K562 (cell line): ENCODE measurements at regions not wholly inside any gene's neighbourhood (a gene's known extent, or its start where the extent isn't known, plus 50 kb on each side); places are given as distances from the start of the nearest gene placed in this dataset.

Experiments
- ATAC-seq: fragments of 200-7000 bp; cut with Tn5 transposase; 3 replicates; pipeline ENCODE4 v1.9.1; 2020; ENCODE audit warnings: moderate library complexity
- BruUV-seq: library from RNA; stranded (reverse); fragments of 400-500 nt; replicated peaks from 2 replicates; lab custom pipeline; 2021; lab: Mats Ljungman, UMichigan
- CTCF ChIA-PET: fragments of 300-600 bp; formaldehyde crosslinking; extraction: SDS; loops from one replicate; lab custom pipeline; 2021; ENCODE audit warnings: low intra/inter-chr PET ratio; lab: Yijun Ruan, JAX
- POLR2A ChIA-PET: fragments of 300-600, 350-650 bp; sonication (Branson Sonifier 250); formaldehyde crosslinking; extraction: SDS; loops from one replicate; lab custom pipeline; 2021; ENCODE audit warnings: antibody characterized with exemption, inconsistent platforms; lab: Yijun Ruan, JAX
- DNase-seq, 4 experiments: peaks; one replicate each; pipeline versions ENCODE4 v3.0.0 to v3.0.0-alpha.2; 2011 to 2018; ENCODE audit warnings: low spot score in 3 of 4, mixed read lengths in 3 of 4; ENCODE audit errors: extremely low read depth in 1 of 4
- FAIRE-seq: peaks from 2 replicates; lab custom pipeline; 2011; peaks lifted over from hg19 to GRCh38; lab: Jason Lieb, UNC
- H2AFZ ChIP-seq: 2 replicates; pipeline ENCODE4 v1.6.0; 2011; ENCODE audit warnings: low read depth, low read length, control low read depth, inconsistent platforms
- H3K27ac ChIP-seq: fragments of 200-600 bp; 3 replicates; pipeline ENCODE4 v1.8.0; 2011; ENCODE audit warnings: low read depth, mild to moderate bottlenecking, control low read depth, inconsistent platforms, low read length, moderate library complexity, mixed read lengths; ENCODE audit errors: extremely low read depth
- H3K27me3 ChIP-seq, 2 experiments: fragments of 300-600 bp in 1 of 2; 2 replicates in 1 of 2; 3 replicates in 1 of 2; pipeline versions ENCODE4 v1.6.0 to v1.8.0; 2011; ENCODE audit warnings: inconsistent platforms in 2 of 2, low read length in 2 of 2, mild to moderate bottlenecking in 1 of 2, mixed read lengths in 1 of 2, moderate library complexity in 1 of 2; ENCODE audit not compliant: control insufficient read depth in 2 of 2, insufficient read depth in 2 of 2
- H3K36me3 ChIP-seq: fragments of 300-600 bp; 3 replicates; pipeline ENCODE4 v1.8.0; 2011; ENCODE audit warnings: mild to moderate bottlenecking, low read length, inconsistent platforms; ENCODE audit not compliant: control insufficient read depth, insufficient read depth
- H3K4me1 ChIP-seq, 2 experiments: fragments of 200-600 bp in 1 of 2; replicated peaks in 1 of 2; 2 replicates in 1 of 2; 3 replicates in 1 of 2; pipeline versions ENCODE4 v1.5.1 to v1.8.0; 2011; ENCODE audit warnings: inconsistent platforms in 2 of 2, low read length in 2 of 2, mild to moderate bottlenecking in 1 of 2, mixed read lengths in 1 of 2, moderate library complexity in 1 of 2; ENCODE audit not compliant: control insufficient read depth in 2 of 2, insufficient read depth in 2 of 2
- H3K4me2 ChIP-seq: 2 replicates; pipeline ENCODE4 v1.6.1; 2011; ENCODE audit warnings: low read length, control low read depth, inconsistent platforms, mixed read lengths; ENCODE audit not compliant: insufficient read depth
- H3K4me3 ChIP-seq: fragments of 200-600 bp; sonication (generic), shearing (Covaris generic); 2 replicates; pipeline ENCODE4 v1.5.1; 2016; ENCODE audit warnings: control low read depth, inconsistent platforms
- H3K79me2 ChIP-seq: fragments of 200-600 bp; 3 replicates; pipeline ENCODE4 v1.8.0; 2011; ENCODE audit warnings: low read length, inconsistent platforms; ENCODE audit not compliant: control insufficient read depth, insufficient read depth
- H3K9ac ChIP-seq, 2 experiments: 2 replicates each; pipeline versions ENCODE4 v1.6.0 to v1.6.1; 2011; ENCODE audit warnings: low read depth in 2 of 2, low read length in 2 of 2, control low read depth in 1 of 2, inconsistent platforms in 1 of 2, mild to moderate bottlenecking in 1 of 2, mixed read lengths in 1 of 2; ENCODE audit not compliant: insufficient read depth in 1 of 2
- H3K9me1 ChIP-seq: one replicate; pipeline ENCODE4 v1.6.0; 2011; ENCODE audit warnings: inconsistent platforms, mild to moderate bottlenecking, low read length, moderate library complexity; ENCODE audit not compliant: control insufficient read depth, insufficient read depth
- H3K9me3 ChIP-seq: replicated peaks from 2 replicates; pipeline ENCODE4 v1.5.1; 2011; ENCODE audit warnings: low read depth, low read length, inconsistent platforms; ENCODE audit not compliant: control insufficient read depth, insufficient read depth
- H4K20me1 ChIP-seq: replicated peaks from 2 replicates; pipeline ENCODE4 v1.6.1; 2011; ENCODE audit warnings: low read length, inconsistent platforms, mixed read lengths; ENCODE audit not compliant: control insufficient read depth, insufficient read depth
- CBFA2T2 ChIP-seq: fragments of 450-650 bp; conservative IDR thresholded peaks from 2 replicates; pipeline ENCODE4 v1.6.1; 2017; ENCODE audit warnings: mild to moderate bottlenecking
- ESRRB ChIP-seq: fragments of 250-450 bp; sonication (Bioruptor Pico); IDR thresholded peaks from 2 replicates; pipeline ENCODE4 v1.5.0; 2020; ENCODE audit warnings: mild to moderate bottlenecking, moderate library complexity, borderline replicate concordance
- FOSL1 ChIP-seq: fragments of 200-800 bp; sonication (Bioruptor generic); conservative IDR thresholded peaks from 2 replicates; pipeline ENCODE4 v1.6.1; 2016; ENCODE audit warnings: missing genetic modification characterization, missing compliant biosample characterization
- FOXK2 ChIP-seq, 2 experiments: fragments of 450-650 bp; IDR thresholded peaks in 1 of 2; conservative IDR thresholded peaks in 1 of 2; 2 replicates each; pipeline ENCODE4 v1.6.1; 2016; ENCODE audit warnings: low read depth in 2 of 2, mild to moderate bottlenecking in 1 of 2
- GATA2 ChIP-seq: sonication (generic); formaldehyde crosslinking; IDR thresholded peaks from 2 replicates; pipeline ENCODE4 v1.4.0; 2020; ENCODE audit warnings: mild to moderate bottlenecking, missing genetic modification reagents
- NR2C2 ChIP-seq, 2 experiments: fragments of 200-800 bp in 1 of 2; sonication (Bioruptor generic) in 1 of 2; sonication (generic) in 1 of 2; formaldehyde crosslinking in 1 of 2; IDR thresholded peaks; 2 replicates each; pipeline versions ENCODE4 v1.6.1 to v1.8.0; 2016 to 2022; ENCODE audit warnings: mild to moderate bottlenecking in 1 of 2, missing compliant biosample characterization in 1 of 2, missing genetic modification characterization in 1 of 2, missing genetic modification reagents in 1 of 2
- PCBP1 ChIP-seq: fragments of 200-400 bp; formaldehyde crosslinking; IDR thresholded peaks from 2 replicates; pipeline ENCODE4 v1.6.1; 2018; ENCODE audit warnings: mild to moderate bottlenecking, low read depth, low read length; ENCODE audit not compliant: poor library complexity, severe bottlenecking
- RNF2 ChIP-seq: sonication (generic); IDR thresholded peaks from 2 replicates; pipeline ENCODE4 v1.6.1; 2016
- SP2 ChIP-seq: IDR thresholded peaks from 2 replicates; pipeline ENCODE4 v1.6.1; 2011; ENCODE audit warnings: mild to moderate bottlenecking, low read depth, low read length, moderate library complexity; ENCODE audit not compliant: poor library complexity, severe bottlenecking; ENCODE audit errors: extremely low read depth
- TAL1 ChIP-seq: fragments of 450-650 bp; IDR thresholded peaks from 2 replicates; pipeline ENCODE4 v1.6.1; 2016; ENCODE audit warnings: mild to moderate bottlenecking
- U2AF1 ChIP-seq: fragments of 200-400 bp; formaldehyde crosslinking; optimal IDR thresholded peaks from 2 replicates; pipeline ENCODE3; 2017; ENCODE audit warnings: mild to moderate bottlenecking, low read depth, low read length, moderate library complexity
- ZC3H11A ChIP-seq: IDR thresholded peaks from 2 replicates; pipeline ENCODE4 v1.6.1; 2012; ENCODE audit warnings: low read depth, low read length, improper control_type of control experiment
- ZNF41 ChIP-seq: fragments of 250-450 bp; sonication (Bioruptor Pico); conservative IDR thresholded peaks from 2 replicates; pipeline ENCODE4 v1.4.0; 2020; ENCODE audit warnings: mild to moderate bottlenecking
- ZNF507 ChIP-seq: conservative IDR thresholded peaks from 2 replicates; pipeline ENCODE4 v1.6.1; 2017; ENCODE audit warnings: missing genetic modification characterization, missing compliant biosample characterization
- ZNF583 ChIP-seq: fragments of 250-450 bp; sonication (Bioruptor Pico); IDR thresholded peaks from 2 replicates; pipeline ENCODE4 v1.4.0; 2020
- WGBS: fragments of 100-300 bp; shearing (Covaris generic); methylation state at CpG from one replicate; pipeline ENCODE4 v1.1.6; 2016; ENCODE audit warnings: low coverage, mixed read lengths; ENCODE audit not compliant: insufficient coverage; ENCODE audit errors: missing lambda C conversion rate; 5-methylcytosine and 5-hydroxymethylcytosine counted together
- in situ Hi-C: fragments of 300-500 bp; cut with MboI; formaldehyde crosslinking; loops from 4 replicates; pipeline ENCODE4 v1.15.0; 2018; ENCODE audit warnings: inconsistent platforms, mixed read lengths
- intact Hi-C: fragments of 100-400 bp; cut with micrococcal nuclease; formaldehyde crosslinking; loops from 2 replicates; pipeline ENCODE4 v1.14.2; 2022
- TF ChIP-seq, protein P1 (sequence below): fragments of 450-650 bp; IDR thresholded peaks from 2 replicates; pipeline ENCODE4 v1.6.1; 2016; ENCODE audit warnings: mild to moderate bottlenecking
- TF ChIP-seq, protein P2 (sequence below): fragments of 450-650 bp; IDR thresholded peaks from 2 replicates; pipeline ENCODE4 v1.6.1; 2016; ENCODE audit warnings: low read depth, mild to moderate bottlenecking, moderate library complexity

- peaks cover 3% of the 10 kb centered on the region for H3K9me1 ChIP-seq
- FAIRE-seq (no peak), DNase-seq (no peak), ATAC-seq (no peak)
- no peaks in the 10 kb centered on the region for H4K20me1 ChIP-seq
- BruUV-seq = no TSS peak
- 0% methylated on average over 3 of the region's 3 CpGs for WGBS
- intact Hi-C loops (loop anchor here (10.0 kb wide), 1 partner anchor 448 kb away; no protein-coding TSS in a partner anchor), in situ Hi-C loops (loop anchor here (10.0 kb wide), 2 partner anchors 948 to 1018 kb away; no protein-coding TSS in a partner anchor)
- no peaks in the 10 kb centered on the region for H3K79me2 ChIP-seq
- H3K4me1 ChIP-seq = no peaks in the 10 kb centered on the region
- no peaks in the 10 kb centered on the region for H3K36me3 ChIP-seq
- H3K27me3 ChIP-seq = no peaks in the 10 kb centered on the region
- CTCF ChIA-PET = interaction anchor here (1.7 kb wide), 2 partner anchors 309 to 1017 kb away, joined by 3 to 12 read pairs; no protein-coding TSS in a partner anchor
- H3K4me2 ChIP-seq = no peak overlapping the region
- no peak for TF ChIP-seq FOXK2 (conservative IDR thresholded peaks at IDR 0.05 in 1 of 2, IDR thresholded peaks at IDR 0.05 in 1 of 2; ENCODE audit: low read depth in 2 of 2)
- TF ChIP-seq ZNF507 (tag) = no peak
- TF ChIP-seq, protein P1, sequence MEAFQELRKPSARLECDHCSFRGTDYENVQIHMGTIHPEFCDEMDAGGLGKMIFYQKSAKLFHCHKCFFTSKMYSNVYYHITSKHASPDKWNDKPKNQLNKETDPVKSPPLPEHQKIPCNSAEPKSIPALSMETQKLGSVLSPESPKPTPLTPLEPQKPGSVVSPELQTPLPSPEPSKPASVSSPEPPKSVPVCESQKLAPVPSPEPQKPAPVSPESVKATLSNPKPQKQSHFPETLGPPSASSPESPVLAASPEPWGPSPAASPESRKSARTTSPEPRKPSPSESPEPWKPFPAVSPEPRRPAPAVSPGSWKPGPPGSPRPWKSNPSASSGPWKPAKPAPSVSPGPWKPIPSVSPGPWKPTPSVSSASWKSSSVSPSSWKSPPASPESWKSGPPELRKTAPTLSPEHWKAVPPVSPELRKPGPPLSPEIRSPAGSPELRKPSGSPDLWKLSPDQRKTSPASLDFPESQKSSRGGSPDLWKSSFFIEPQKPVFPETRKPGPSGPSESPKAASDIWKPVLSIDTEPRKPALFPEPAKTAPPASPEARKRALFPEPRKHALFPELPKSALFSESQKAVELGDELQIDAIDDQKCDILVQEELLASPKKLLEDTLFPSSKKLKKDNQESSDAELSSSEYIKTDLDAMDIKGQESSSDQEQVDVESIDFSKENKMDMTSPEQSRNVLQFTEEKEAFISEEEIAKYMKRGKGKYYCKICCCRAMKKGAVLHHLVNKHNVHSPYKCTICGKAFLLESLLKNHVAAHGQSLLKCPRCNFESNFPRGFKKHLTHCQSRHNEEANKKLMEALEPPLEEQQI = no peak
- no peak for TF ChIP-seq NR2C2 (CRISPR knock-in tag; IDR thresholded peaks at IDR 0.05)
- no peak for TF ChIP-seq NR2C2 (tag; IDR thresholded peaks at IDR 0.05)
- no peak for TF ChIP-seq ZC3H11A
- TF ChIP-seq GATA2 (CRISPR knock-in tag) = no peak
- TF ChIP-seq RNF2 = no peak
- TF ChIP-seq ESRRB = no peak
- TF ChIP-seq, protein P2, sequence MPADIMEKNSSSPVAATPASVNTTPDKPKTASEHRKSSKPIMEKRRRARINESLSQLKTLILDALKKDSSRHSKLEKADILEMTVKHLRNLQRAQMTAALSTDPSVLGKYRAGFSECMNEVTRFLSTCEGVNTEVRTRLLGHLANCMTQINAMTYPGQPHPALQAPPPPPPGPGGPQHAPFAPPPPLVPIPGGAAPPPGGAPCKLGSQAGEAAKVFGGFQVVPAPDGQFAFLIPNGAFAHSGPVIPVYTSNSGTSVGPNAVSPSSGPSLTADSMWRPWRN = no peak
- no peak for TF ChIP-seq ZNF583
- no peak for TF ChIP-seq U2AF1
- TF ChIP-seq TAL1 = no peak
- TF ChIP-seq PCBP1 = no peak
- TF ChIP-seq SP2 = no peak
- TF ChIP-seq CBFA2T2 = no peak
- TF ChIP-seq ZNF41 (CRISPR knock-in tag) = no peak
- no peak for TF ChIP-seq FOSL1
- H3K4me3 ChIP-seq = no peak overlapping the region
- no peaks in the 10 kb centered on the region for H3K9me3 ChIP-seq
- H3K9ac ChIP-seq = no peak overlapping the region
- no peak overlapping the region for H2AFZ ChIP-seq
- POLR2A ChIA-PET = no interaction called here
- H3K27ac ChIP-seq = no peak overlapping the region
Observed at GRCh38 chr6:12602342-12602741, 114.2 kb upstream of the PHACTR1 start.
